Right cardiac atrium (tissue), 5 donors: ENCODE measurements at regions not wholly inside any gene's neighbourhood (a gene's known extent, or its start where the extent isn't known, plus 50 kb on each side); places are given as distances from the start of the nearest gene placed in this dataset.

ENCODE experiments used
- ATAC-seq, 2 donors: fragments of 200-7000 bp; cut with Tn5 transposase; one replicate each; pipeline versions ENCODE4 v1.8.0 to v1.9.1; 2020; ENCODE audit warnings: moderate library complexity in 2 of 2, mild to moderate bottlenecking in 1 of 2
- DNase-seq, 3 donors: peaks; one replicate each; pipeline ENCODE4 v3.0.0-alpha.2; 2020
- H3K27ac ChIP-seq: one replicate; pipeline ENCODE4 v1.5.1; 2013; ENCODE audit warnings: mild to moderate bottlenecking, low read length, control low read depth, moderate library complexity
- H3K27me3 ChIP-seq: one replicate; pipeline ENCODE4 v1.6.1; 2013; ENCODE audit not compliant: control insufficient read depth, insufficient read depth
- H3K4me1 ChIP-seq: one replicate; pipeline ENCODE4 v1.6.1; 2013; ENCODE audit warnings: low read length; ENCODE audit not compliant: control insufficient read depth, insufficient read depth
- H3K4me3 ChIP-seq: one replicate; pipeline ENCODE4 v1.5.1; 2013; ENCODE audit warnings: low read length, control low read depth
- H3K9me3 ChIP-seq: one replicate; pipeline ENCODE4 v1.6.1; 2013; ENCODE audit warnings: low read length; ENCODE audit not compliant: control insufficient read depth
- WGBS: extraction: QIAGEN DNeasy Blood & Tissue Kit; methylation state at CpG from one replicate; pipeline ENCODE4 v1.1.7; 2013; 5-methylcytosine and 5-hydroxymethylcytosine counted together
- intact Hi-C, 4 donors: fragments of 100-400 bp; cut with DNase I; formaldehyde crosslinking; loops; one replicate each; pipeline versions ENCODE4 v1.11.0 to v1.14.0; 2022 to 2023
- donor health status: healthy with polysubstance abuse.
- donor health status: DM: no; HTN: yes; CAD: no.
- donor health status: DM: no; HTN: no; CAD: no.
- donor health status: DM: no; HTN: yes; CAD: no; lungs with severe emphysema.
- donor health status: DM: yes; HTN: yes; CAD: no.

DNA sequence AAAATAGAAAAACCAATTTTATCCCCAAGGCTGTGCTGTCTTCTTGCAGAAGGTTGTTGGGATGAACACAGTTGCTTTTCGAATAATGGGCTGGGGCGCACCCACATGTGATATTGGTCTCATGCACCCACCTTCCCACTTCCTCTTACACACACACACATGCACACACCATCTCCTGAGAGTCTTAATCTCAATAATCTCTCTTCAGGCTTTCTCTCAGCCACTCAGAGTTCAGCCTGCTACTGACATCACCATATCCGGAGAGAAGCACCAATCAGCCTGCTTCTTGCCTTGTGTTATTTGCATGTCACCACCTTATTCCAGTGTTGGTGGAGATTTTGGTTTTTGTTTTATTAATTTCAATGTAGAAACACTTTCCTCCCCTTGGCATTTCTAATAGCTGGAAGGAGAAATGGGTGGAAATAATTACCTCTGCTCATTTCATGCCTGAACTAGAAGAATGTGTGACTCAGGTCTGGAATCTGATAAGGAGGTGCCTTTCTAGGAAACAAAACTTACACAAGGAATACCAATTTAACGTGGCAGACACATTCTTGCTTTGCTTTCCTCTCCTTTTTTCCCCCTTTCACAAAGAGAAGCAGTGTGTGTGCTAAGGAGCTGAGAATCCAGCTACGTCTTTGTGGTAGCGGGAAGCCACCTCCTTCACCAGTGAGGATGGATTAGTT is 400.2 kb downstream of the MID1IP1 start:
- Histone ChIP-seq H3K4me3 (no peak overlapping the region), H3K4me1 (no peaks in the 10 kb centered on the region), H3K9me3 (no peaks in the 10 kb centered on the region), H3K27me3 (no peaks in the 10 kb centered on the region), H3K27ac (no peak overlapping the region)
- ATAC-seq (no peak), DNase-seq (no peak)
- 86% methylated on average over 6 of the region's 6 CpGs for WGBS
- intact Hi-C loops: no loop called here

- H3K27me3 ChIP-seq: no peaks in the 10 kb centered on the region
- 97% methylated on average over 1 of the region's 1 CpG for WGBS
- no peaks in the 10 kb centered on the region for H3K9me3 ChIP-seq
- no peak overlapping the region for H3K27ac ChIP-seq
- intact Hi-C loops: no loop called here
- DNase-seq (no peak), ATAC-seq (no peak)
- H3K4me1 ChIP-seq: no peaks in the 10 kb centered on the region
- no peak overlapping the region for H3K4me3 ChIP-seq
Observed at GRCh38 chrX:39202641-39203040, 401.4 kb downstream of the MID1IP1 start.

DNA sequence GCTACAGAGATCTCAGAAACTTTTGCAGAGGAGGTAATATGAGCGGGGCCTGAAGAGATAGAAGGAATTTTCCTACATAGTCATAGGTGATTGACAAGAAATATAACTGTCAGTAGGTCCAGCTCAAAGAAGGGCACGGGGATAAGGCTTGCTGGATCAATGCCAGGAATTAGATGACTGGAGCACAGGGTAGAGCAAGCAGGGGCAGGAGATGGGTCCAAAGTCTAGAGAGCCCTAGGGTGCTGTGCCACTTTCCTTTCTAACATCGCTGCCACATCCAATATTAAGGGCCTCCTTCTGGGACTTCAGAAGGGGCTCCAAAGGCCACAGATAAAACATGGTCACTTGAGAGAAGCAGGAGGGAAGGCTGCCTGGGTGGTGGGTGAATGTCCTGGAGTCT is 402.2 kb downstream of the MID1IP1 start:
- no peaks in the 10 kb centered on the region for H3K4me1 ChIP-seq
- intact Hi-C loops: no loop called here
- no peaks in the 10 kb centered on the region for H3K27me3 ChIP-seq
- WGBS: 75% methylated on average over 3 of the region's 3 CpGs
- DNase-seq: no peak
- H3K9me3 ChIP-seq: no peaks in the 10 kb centered on the region
- no peak overlapping the region for H3K27ac ChIP-seq
- ATAC-seq: no peak
- no peak overlapping the region for H3K4me3 ChIP-seq

DNA sequence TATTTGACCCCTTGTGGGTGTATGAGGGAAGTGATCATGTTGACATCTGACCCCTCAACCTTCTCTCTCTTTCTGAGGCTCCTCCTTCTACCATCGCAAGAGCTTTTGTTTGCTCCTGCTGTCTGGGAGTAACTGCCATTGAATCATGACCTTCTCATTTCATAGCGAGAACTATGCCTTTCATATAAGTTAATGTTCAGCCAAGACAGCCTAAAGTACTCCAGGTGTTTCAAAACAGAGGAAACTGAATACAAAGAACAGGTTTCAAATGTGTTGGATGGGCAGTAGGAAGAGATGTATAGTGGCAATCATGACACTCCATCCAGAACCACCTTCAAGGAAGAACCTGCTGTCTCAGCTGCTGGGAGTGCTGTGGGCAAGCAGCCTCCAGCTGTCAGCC is 403.1 kb downstream of the MID1IP1 start:
- ATAC-seq: no peak
- no peak overlapping the region for H3K27ac ChIP-seq
- WGBS: 89% methylated on average over 2 of the region's 2 CpGs
- no peaks in the 10 kb centered on the region for H3K9me3 ChIP-seq
- intact Hi-C loops: no loop called here
- no peaks in the 10 kb centered on the region for H3K4me1 ChIP-seq
- H3K4me3 ChIP-seq: no peak overlapping the region
- no peak for DNase-seq
- H3K27me3 ChIP-seq: no peaks in the 10 kb centered on the region

- 86% methylated on average over 1 of the region's 1 CpG for WGBS
- no peak for DNase-seq
- no peaks in the 10 kb centered on the region for H3K9me3 ChIP-seq
- ATAC-seq: no peak
- H3K27ac ChIP-seq: no peak overlapping the region
- intact Hi-C loops: no loop called here
- no peak overlapping the region for H3K4me3 ChIP-seq
- H3K4me1 ChIP-seq: no peaks in the 10 kb centered on the region
- no peaks in the 10 kb centered on the region for H3K27me3 ChIP-seq
Observed at GRCh38 chrX:39204945-39205344, 403.7 kb downstream of the MID1IP1 start.

- DNase-seq (no peak), ATAC-seq (no peak)
- intact Hi-C loops: no loop called here
- Histone ChIP-seq H3K27me3 (no peaks in the 10 kb centered on the region), H3K4me3 (no peak overlapping the region), H3K27ac (no peak overlapping the region), H3K4me1 (no peaks in the 10 kb centered on the region), H3K9me3 (no peaks in the 10 kb centered on the region)
- WGBS: 76% methylated on average over 4 of the region's 4 CpGs
Observed at GRCh38 chrX:39205467-39205866, 404.2 kb downstream of the MID1IP1 start.

GRCh38 chrX:39206399-39207145 is 405.3 kb downstream of the MID1IP1 start:
- Histone ChIP-seq H3K4me3 (no peak overlapping the region), H3K9me3 (no peaks in the 10 kb centered on the region), H3K4me1 (no peaks in the 10 kb centered on the region), H3K27me3 (no peaks in the 10 kb centered on the region), H3K27ac (no peak overlapping the region)
- 91% methylated on average over 4 of the region's 4 CpGs for WGBS
- DNase-seq: no peak
- ATAC-seq: no peak
- intact Hi-C loops: no loop called here

DNA sequence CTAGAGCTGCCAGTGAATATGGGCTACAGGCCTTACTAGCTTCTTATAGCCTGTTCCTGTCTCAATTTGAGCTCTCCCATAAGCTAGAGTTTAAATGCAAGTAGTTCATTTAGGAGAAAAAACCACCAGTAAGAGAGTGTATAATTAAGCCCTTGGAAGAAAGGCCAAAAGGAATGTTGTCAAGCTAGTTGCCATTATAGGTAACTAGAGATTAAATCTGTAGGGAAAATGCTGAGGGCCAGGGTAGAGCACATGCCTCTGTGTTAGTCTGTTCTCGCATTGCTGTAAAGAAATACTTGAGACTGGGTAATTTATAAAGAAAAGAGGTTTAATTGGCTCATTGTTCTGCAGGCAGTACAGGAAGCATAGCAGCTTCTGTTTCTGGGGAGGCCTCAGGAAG is 410.2 kb downstream of the MID1IP1 start:
- DNase-seq (no peak), ATAC-seq (no peak)
- Histone ChIP-seq H3K27ac (no peak overlapping the region), H3K4me1 (no peaks in the 10 kb centered on the region), H3K27me3 (no peaks in the 10 kb centered on the region), H3K4me3 (no peak overlapping the region), H3K9me3 (no peaks in the 10 kb centered on the region)
- intact Hi-C loops: no loop called here
- 96% methylated on average over 1 of the region's 1 CpG for WGBS

DNA sequence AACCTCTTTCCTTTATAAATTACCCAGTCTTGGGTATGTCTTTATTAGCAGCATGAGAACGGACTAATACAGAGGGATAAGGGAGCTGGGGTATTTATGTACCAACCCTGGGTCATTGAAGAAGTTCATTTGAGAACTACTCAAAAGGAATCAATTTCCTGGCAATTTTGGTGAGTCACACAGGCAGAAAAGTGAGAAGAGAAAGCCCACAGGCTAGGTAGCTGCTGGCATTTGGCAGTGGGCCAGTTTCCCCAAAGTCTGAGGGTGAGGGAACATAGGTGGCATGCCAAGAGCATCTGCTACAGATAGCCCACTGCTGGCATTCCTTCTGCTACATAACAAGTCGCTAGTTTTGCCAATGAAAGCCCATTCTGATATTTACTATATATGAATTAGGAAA is 411.2 kb downstream of the MID1IP1 start:
- no peaks in the 10 kb centered on the region for H3K9me3 ChIP-seq
- H3K27me3 ChIP-seq: no peaks in the 10 kb centered on the region
- no peak overlapping the region for H3K4me3 ChIP-seq
- intact Hi-C loops: no loop called here
- H3K4me1 ChIP-seq: no peaks in the 10 kb centered on the region
- no peak overlapping the region for H3K27ac ChIP-seq
- DNase-seq (no peak), ATAC-seq (no peak)
- WGBS: 85% methylated on average over 2 of the region's 2 CpGs

DNA sequence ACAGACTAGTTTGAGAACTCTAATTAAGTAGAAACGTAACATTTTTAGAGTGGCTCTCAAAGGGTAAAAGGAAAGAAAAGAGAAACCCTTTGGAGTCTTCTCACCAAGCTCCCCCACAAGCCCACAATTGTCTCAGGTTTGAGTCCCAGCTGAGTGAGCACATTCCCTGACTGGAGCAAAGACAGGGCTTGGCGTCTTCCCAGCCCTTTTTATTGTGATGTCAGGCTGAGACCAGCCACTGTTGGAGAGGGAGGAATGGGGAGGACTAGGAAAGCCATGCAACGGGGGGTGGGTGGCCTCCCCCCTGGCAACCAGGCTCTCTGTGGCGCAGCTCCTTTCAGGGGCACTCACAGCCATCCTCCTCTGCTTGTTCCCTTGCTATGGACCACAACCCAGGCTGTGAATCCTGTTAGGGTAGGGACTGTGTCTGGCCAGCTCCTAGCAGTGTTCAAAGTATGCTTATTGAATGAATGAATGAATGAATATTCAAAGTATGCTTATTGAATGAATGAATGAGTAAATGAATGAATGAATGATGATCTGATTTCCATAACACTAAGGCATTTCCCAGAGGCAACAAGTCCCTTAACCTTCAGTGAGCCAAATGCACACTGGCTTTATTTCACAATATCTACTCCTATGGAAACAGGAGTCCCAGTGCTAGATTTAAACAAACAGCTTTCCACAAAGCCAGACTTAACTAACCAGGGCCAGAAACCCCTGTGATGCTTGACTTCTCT is 413.3 kb downstream of the MID1IP1 start:
- Histone ChIP-seq H3K27me3 (no peaks in the 10 kb centered on the region), H3K4me1 (no peaks in the 10 kb centered on the region), H3K4me3 (no peak overlapping the region), H3K27ac (no peak overlapping the region), H3K9me3 (no peaks in the 10 kb centered on the region)
- ATAC-seq (no peak), DNase-seq (peak in 1 of 3 donors; percentile 18)
- intact Hi-C loops: no loop called here
- WGBS: 58% methylated on average over 4 of the region's 4 CpGs

GRCh38 chrX:39220952-39221351 is 419.7 kb downstream of the MID1IP1 start:
- Histone ChIP-seq H3K4me3 (no peak overlapping the region), H3K9me3 (no peaks in the 10 kb centered on the region), H3K27me3 (no peaks in the 10 kb centered on the region), H3K4me1 (no peaks in the 10 kb centered on the region), H3K27ac (no peak overlapping the region)
- WGBS: 85% methylated on average over 1 of the region's 1 CpG
- ATAC-seq (no peak), DNase-seq (no peak)
- intact Hi-C loops: no loop called here
